ENCODE measurements at regions not wholly inside any gene's neighbourhood (a gene's known extent, or its start where the extent isn't known, plus 50 kb on each side); places are given as distances from the start of the nearest gene placed in this dataset.

DNA sequence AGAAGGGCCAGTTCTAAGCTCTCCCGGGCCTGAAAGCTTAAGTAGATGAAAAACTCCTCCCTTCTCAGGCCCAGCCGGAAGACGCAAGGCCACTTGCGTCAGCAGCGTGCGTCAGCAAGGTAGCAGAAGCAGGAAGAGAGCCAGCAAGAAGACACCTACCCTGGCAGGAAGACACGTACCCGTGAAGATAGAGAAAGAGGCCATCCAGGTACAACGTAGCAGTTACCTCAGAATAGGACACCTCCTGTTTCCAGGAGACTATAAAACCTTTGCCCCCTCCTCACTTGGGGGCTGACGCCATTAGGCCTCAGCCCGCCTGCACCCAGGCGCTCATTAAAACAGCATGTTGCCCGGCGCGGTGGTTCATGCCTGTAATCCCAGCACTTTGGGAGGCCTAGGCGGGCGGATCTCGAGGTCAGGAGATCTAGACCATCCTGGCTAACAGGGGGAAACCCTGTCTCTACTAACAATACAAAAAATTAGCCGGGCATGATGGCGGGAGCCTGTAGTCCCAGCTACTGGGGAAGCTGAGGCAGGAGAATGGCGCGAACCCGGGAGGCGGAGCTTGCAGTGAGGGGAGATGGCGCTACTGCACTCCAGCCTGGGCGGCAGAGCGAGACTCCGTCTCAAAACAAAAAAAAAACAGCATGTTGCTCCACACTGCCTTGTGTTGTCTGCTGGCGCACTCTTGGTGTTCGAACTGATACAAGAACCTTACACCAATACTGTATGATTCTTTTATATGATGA lies 242.7 kb upstream of the NWD2 start:
- TF ChIP-seq POLR2A (IDR thresholded peaks at IDR 0.05; ENCODE audit: low read length) (no peak), GATA1 (IDR thresholded peaks at IDR 0.05; ENCODE audit: low read depth, low read length) (no peak)
